Uterus (tissue), 3 donors: ENCODE measurements at regions not wholly inside any gene's neighbourhood (a gene's known extent, or its start where the extent isn't known, plus 50 kb on each side); places are given as distances from the start of the nearest gene placed in this dataset.
"Not testable (repeated sequence)": the region's sequence is repeated elsewhere in the genome, so short reads cannot be mapped to it uniquely, and the experiment has no call there.

Experiments
- DNase-seq, 2 donors: peaks; one replicate each; pipeline ENCODE4 v3.0.0-alpha.2; 2019 to 2020
- H3K27ac ChIP-seq, 2 donors: fragments of 200-600 bp; sonication (generic); 1 replicate in 1 of 2; 2 replicates in 1 of 2; pipeline ENCODE4 v1.5.1; 2016 to 2018
- H3K27me3 ChIP-seq, 2 donors: fragments of 200-600 bp; sonication (generic); one replicate each; pipeline ENCODE4 v1.5.1; 2018 to 2019; ENCODE audit warnings: control low read depth in 1 of 2
- H3K36me3 ChIP-seq, 2 donors: fragments of 200-600 bp; sonication (generic); one replicate each; pipeline ENCODE4 v1.5.1; 2019; ENCODE audit warnings: control low read depth in 1 of 2
- H3K4me1 ChIP-seq, 2 donors: fragments of 200-600 bp; sonication (generic); one replicate each; pipeline ENCODE4 v1.5.1; 2018 to 2019; ENCODE audit warnings: control low read depth in 1 of 2
- H3K4me3 ChIP-seq, 2 donors: fragments of 200-600 bp; sonication (generic); 1 replicate in 1 of 2; 2 replicates in 1 of 2; pipeline ENCODE4 v1.5.1; 2018 to 2019; ENCODE audit warnings: mild to moderate bottlenecking in 1 of 2
- H3K9me3 ChIP-seq, 2 donors: fragments of 200-600 bp; sonication (generic); one replicate each; pipeline ENCODE4 v1.5.1; 2019; ENCODE audit warnings: control low read depth in 1 of 2
- CTCF ChIP-seq, 4 experiments: fragments of 200-600 bp in 2 of 4; fragments of 450-650 bp in 2 of 4; sonication (generic) in 2 of 4; IDR thresholded peaks; one replicate each; pipeline ENCODE4 v1.5.1; 2016 to 2019; ENCODE audit warnings: antibody characterized with exemption in 4 of 4, mild to moderate bottlenecking in 2 of 4, moderate library complexity in 1 of 4
- intact Hi-C: fragments of 100-400 bp; cut with DNase I; formaldehyde crosslinking; loops from one replicate; pipeline ENCODE4 v1.15.1; 2023; ENCODE audit warnings: low total_unique reads
- donor health status: DM: yes; HTN: yes; CAD: no.

GRCh38 chr2:87338998-87339397 is 317.4 kb upstream of the PLGLB1 start:
- H3K4me3 ChIP-seq, H3K27me3 ChIP-seq, intact Hi-C loops, H3K36me3 ChIP-seq, H3K4me1 ChIP-seq, H3K27ac ChIP-seq, H3K9me3 ChIP-seq, DNase-seq: not testable (repeated sequence)

- H3K36me3 ChIP-seq, H3K9me3 ChIP-seq, H3K4me1 ChIP-seq, H3K27ac ChIP-seq, intact Hi-C loops, H3K4me3 ChIP-seq, H3K27me3 ChIP-seq: not testable (repeated sequence)
- peak; percentile 44 to 63 for DNase-seq
- TF ChIP-seq CTCF (IDR thresholded peaks at IDR 0.05): peak; percentile 31 to 61 (median 50)
Observed at GRCh38 chr2:87341601-87342014, 320.0 kb upstream of the PLGLB1 start.

GRCh38 chr2:87342175-87342574 is 320.5 kb upstream of the PLGLB1 start:
- H3K4me3 ChIP-seq, H3K27me3 ChIP-seq, intact Hi-C loops, DNase-seq, H3K27ac ChIP-seq, H3K36me3 ChIP-seq, H3K4me1 ChIP-seq, H3K9me3 ChIP-seq: not testable (repeated sequence)

- DNase-seq, H3K9me3 ChIP-seq, H3K4me3 ChIP-seq, intact Hi-C loops, H3K27ac ChIP-seq, H3K4me1 ChIP-seq, H3K27me3 ChIP-seq, H3K36me3 ChIP-seq: not testable (repeated sequence)
Observed at GRCh38 chr2:87343347-87343746, 321.7 kb upstream of the PLGLB1 start.

GRCh38 chr2:87345283-87345682 is 323.6 kb upstream of the PLGLB1 start:
- H3K27ac ChIP-seq, H3K27me3 ChIP-seq, H3K4me3 ChIP-seq, H3K36me3 ChIP-seq, DNase-seq, H3K4me1 ChIP-seq, H3K9me3 ChIP-seq, intact Hi-C loops: not testable (repeated sequence)

- H3K9me3 ChIP-seq, DNase-seq, H3K27me3 ChIP-seq, H3K36me3 ChIP-seq, H3K4me3 ChIP-seq, H3K27ac ChIP-seq, H3K4me1 ChIP-seq, intact Hi-C loops: not testable (repeated sequence)
Observed at GRCh38 chr2:87348556-87348955, 326.9 kb upstream of the PLGLB1 start.

GRCh38 chr2:87349006-87349405 is 327.4 kb upstream of the PLGLB1 start:
- H3K4me3 ChIP-seq, H3K9me3 ChIP-seq, DNase-seq, H3K27me3 ChIP-seq, H3K36me3 ChIP-seq, intact Hi-C loops, H3K4me1 ChIP-seq, H3K27ac ChIP-seq: not testable (repeated sequence)

- intact Hi-C loops: not testable (repeated sequence)
Observed at GRCh38 chr2:87352178-87352934, 330.7 kb upstream of the PLGLB1 start.

GRCh38 chr2:87353408-87353807 is 331.8 kb upstream of the PLGLB1 start:
- intact Hi-C loops, H3K4me3 ChIP-seq, H3K36me3 ChIP-seq, H3K27me3 ChIP-seq, DNase-seq, H3K9me3 ChIP-seq, H3K27ac ChIP-seq, H3K4me1 ChIP-seq: not testable (repeated sequence)

More at GRCh38 chr2:87352178-87352934, 330.7 kb upstream of the PLGLB1 start:
- not testable (repeated sequence) for DNase-seq, H3K4me1 ChIP-seq, H3K36me3 ChIP-seq, H3K27me3 ChIP-seq, H3K27ac ChIP-seq, H3K4me3 ChIP-seq, H3K9me3 ChIP-seq

GRCh38 chr2:87354102-87354501 is 332.5 kb upstream of the PLGLB1 start:
- H3K27me3 ChIP-seq: not testable (repeated sequence)

GRCh38 chr2:87360250-87360649 is 338.6 kb upstream of the PLGLB1 start:
- DNase-seq, H3K4me3 ChIP-seq, H3K27me3 ChIP-seq, H3K27ac ChIP-seq, H3K9me3 ChIP-seq, H3K4me1 ChIP-seq, intact Hi-C loops, H3K36me3 ChIP-seq: not testable (repeated sequence)

More at GRCh38 chr2:87354102-87354501, 332.5 kb upstream of the PLGLB1 start:
- DNase-seq, H3K4me3 ChIP-seq, H3K27ac ChIP-seq, H3K36me3 ChIP-seq, H3K9me3 ChIP-seq, H3K4me1 ChIP-seq, intact Hi-C loops: not testable (repeated sequence)

GRCh38 chr2:87360927-87361326 is 339.3 kb upstream of the PLGLB1 start:
- intact Hi-C loops, H3K4me3 ChIP-seq, H3K36me3 ChIP-seq, H3K27me3 ChIP-seq, H3K9me3 ChIP-seq, H3K27ac ChIP-seq, DNase-seq, H3K4me1 ChIP-seq: not testable (repeated sequence)

- H3K4me1 ChIP-seq, H3K9me3 ChIP-seq, intact Hi-C loops, H3K36me3 ChIP-seq, H3K27me3 ChIP-seq, DNase-seq, H3K4me3 ChIP-seq, H3K27ac ChIP-seq: not testable (repeated sequence)
Observed at GRCh38 chr2:87361805-87362204, 340.2 kb upstream of the PLGLB1 start.
